ENCODE measurements at regions not wholly inside any gene's neighbourhood (a gene's known extent, or its start where the extent isn't known, plus 50 kb on each side); places are given as distances from the start of the nearest gene placed in this dataset.

DNA sequence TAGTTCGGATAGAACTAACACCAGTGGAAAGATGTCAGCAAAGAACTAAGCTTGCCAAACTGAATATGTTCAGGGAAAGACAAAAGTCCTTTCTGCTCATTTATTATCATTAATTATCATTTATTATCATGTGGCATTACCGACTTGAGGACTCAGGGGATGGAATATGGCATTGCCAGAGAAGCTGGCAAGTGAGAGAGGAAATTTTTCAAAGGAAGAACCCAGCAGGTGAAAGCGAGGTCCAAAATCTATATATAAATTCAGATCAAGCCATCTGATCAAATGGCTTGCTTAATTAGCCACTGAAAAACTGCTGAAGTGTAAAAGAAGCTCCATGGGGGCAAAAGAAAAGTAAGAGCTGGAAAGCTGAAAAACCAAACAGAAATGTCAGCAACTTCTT lies 1049.6 kb upstream of the SEMA6A start:
- Mint-ChIP-seq H3K9me3 (ENCODE audit: low read depth, unreplicated experiment) (peaks cover 3% of the 10 kb centered on the region), H3K4me1 (ENCODE audit: low read depth, unreplicated experiment) (no peaks in the 10 kb centered on the region), H3K36me3 (ENCODE audit: insufficient read depth, unreplicated experiment) (no peaks in the 10 kb centered on the region), H3K27ac (ENCODE audit: unreplicated experiment) (no peak overlapping the region), H3K4me3 (ENCODE audit: low read depth, unreplicated experiment) (no peak overlapping the region), H3K27me3 (ENCODE audit: unreplicated experiment) (no peaks in the 10 kb centered on the region)
- CTCF ChIA-PET: no interaction called here
- no TSS peak for BruUV-seq (replicated peaks)
- DNase-seq: no peak
- TF ChIP-seq, protein P1, sequence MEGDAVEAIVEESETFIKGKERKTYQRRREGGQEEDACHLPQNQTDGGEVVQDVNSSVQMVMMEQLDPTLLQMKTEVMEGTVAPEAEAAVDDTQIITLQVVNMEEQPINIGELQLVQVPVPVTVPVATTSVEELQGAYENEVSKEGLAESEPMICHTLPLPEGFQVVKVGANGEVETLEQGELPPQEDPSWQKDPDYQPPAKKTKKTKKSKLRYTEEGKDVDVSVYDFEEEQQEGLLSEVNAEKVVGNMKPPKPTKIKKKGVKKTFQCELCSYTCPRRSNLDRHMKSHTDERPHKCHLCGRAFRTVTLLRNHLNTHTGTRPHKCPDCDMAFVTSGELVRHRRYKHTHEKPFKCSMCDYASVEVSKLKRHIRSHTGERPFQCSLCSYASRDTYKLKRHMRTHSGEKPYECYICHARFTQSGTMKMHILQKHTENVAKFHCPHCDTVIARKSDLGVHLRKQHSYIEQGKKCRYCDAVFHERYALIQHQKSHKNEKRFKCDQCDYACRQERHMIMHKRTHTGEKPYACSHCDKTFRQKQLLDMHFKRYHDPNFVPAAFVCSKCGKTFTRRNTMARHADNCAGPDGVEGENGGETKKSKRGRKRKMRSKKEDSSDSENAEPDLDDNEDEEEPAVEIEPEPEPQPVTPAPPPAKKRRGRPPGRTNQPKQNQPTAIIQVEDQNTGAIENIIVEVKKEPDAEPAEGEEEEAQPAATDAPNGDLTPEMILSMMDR (IDR thresholded peaks at IDR 0.05; ENCODE audit: unreplicated experiment): no peak
- intact Hi-C loops (cut with micrococcal nuclease; ENCODE audit: unreplicated experiment): no loop called here

DNA sequence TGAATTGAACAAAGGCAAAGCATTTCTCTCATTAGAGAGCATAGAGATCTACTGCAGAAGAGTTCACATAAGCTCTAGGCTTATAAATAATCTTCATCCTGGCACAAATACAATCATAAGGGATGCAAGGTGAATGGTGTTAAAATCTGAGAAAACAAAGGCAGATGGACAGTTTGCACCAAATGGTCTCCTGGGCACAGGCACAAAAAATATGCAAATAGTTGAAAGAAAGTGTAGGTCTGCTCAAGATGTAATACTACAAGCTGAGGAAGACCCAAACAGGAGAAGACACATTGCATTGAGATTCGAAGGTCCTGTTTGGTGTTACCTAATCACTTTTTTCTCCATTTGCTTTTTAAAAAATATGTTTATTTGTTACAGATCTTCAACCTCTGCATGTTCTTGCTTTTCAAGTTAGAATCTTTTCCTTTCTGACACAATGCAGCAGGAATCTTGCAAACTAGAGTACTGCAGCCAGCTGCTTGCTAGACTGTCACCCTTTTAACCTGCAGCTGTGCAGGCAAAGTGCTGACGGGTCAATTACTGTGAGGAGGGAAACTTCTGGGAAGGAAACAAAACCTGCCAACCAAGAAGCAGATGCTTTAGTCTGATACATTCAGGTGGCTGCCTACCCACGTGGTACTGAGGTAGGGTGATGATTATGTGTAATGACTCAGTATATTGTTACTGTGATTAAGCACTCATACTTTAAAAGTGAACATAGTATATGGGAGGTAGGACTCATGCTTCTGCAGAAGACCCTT lies 1048.6 kb upstream of the SEMA6A start:
- intact Hi-C loops (cut with micrococcal nuclease; ENCODE audit: unreplicated experiment): no loop called here
- H3K9me3 Mint-ChIP-seq (ENCODE audit: low read depth, unreplicated experiment): peaks cover 8% of the 10 kb centered on the region
- TF ChIP-seq, protein P1 (IDR thresholded peaks at IDR 0.05; ENCODE audit: unreplicated experiment): no peak
- no TSS peak for BruUV-seq (replicated peaks)
- no peak overlapping the region for H3K4me3 Mint-ChIP-seq (ENCODE audit: low read depth, unreplicated experiment)
- DNase-seq: peak; percentile 2
- no peak overlapping the region for H3K27ac Mint-ChIP-seq (ENCODE audit: unreplicated experiment)
- CTCF ChIA-PET: interaction anchor here (0.6 kb wide), 1 partner anchor 754 kb away, joined by 3 read pairs; no protein-coding TSS in a partner anchor
- no peaks in the 10 kb centered on the region for H3K36me3 Mint-ChIP-seq (ENCODE audit: insufficient read depth, unreplicated experiment)
- no peaks in the 10 kb centered on the region for H3K4me1 Mint-ChIP-seq (ENCODE audit: low read depth, unreplicated experiment)
- no peaks in the 10 kb centered on the region for H3K27me3 Mint-ChIP-seq (ENCODE audit: unreplicated experiment)

DNA sequence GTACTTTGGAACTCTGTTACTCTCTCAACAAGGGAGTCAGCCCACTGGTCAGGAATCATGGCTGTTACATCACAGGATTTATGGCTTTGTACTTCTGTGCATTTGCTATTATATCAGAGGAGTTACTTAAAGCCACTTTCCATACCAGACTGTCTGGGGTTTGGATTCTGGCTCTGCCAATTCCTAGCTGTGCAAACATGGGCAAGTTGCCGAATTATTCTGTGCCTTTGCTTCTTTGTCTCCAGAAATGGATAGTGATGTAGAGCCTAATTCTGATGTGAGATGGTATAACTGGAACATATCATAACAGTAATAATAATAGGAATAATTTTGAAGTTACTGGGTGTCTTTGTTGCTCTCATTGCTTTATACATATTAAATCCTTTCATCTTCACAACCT lies 1047.3 kb upstream of the SEMA6A start:
- intact Hi-C loops (cut with micrococcal nuclease; ENCODE audit: unreplicated experiment): no loop called here

DNA sequence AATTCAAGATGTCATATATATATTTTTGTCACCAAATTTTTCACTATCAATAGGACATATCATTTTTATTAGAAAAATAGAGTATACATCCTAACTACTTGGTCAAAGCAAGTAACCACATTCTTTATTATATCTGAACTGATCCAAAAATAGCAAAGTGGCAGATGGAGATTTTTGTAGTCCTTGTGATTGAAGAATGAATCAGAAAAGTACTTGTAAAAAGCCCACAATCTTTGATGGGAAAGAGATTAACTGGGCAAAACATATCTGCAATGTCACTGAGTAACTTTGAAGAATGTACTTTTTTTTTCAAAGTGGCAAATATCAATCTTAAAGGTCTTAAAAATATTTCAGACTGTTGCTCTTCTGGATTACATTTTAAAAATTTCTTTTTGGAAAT lies 1040.6 kb upstream of the SEMA6A start:
- TF ChIP-seq, protein P1 (IDR thresholded peaks at IDR 0.05; ENCODE audit: unreplicated experiment): no peak
- H3K27ac Mint-ChIP-seq (ENCODE audit: unreplicated experiment): no peak overlapping the region

More for the DNA sequence above, 1047.3 kb upstream of the SEMA6A start:
- H3K9me3 Mint-ChIP-seq (ENCODE audit: low read depth, unreplicated experiment): peaks cover 7% of the 10 kb centered on the region
- CTCF ChIA-PET: no interaction called here
- H3K36me3 Mint-ChIP-seq (ENCODE audit: insufficient read depth, unreplicated experiment): no peaks in the 10 kb centered on the region
- no peak for DNase-seq
- H3K27ac Mint-ChIP-seq (ENCODE audit: unreplicated experiment): no peak overlapping the region
- H3K27me3 Mint-ChIP-seq (ENCODE audit: unreplicated experiment): no peaks in the 10 kb centered on the region
- H3K4me1 Mint-ChIP-seq (ENCODE audit: low read depth, unreplicated experiment): no peaks in the 10 kb centered on the region
- TF ChIP-seq, protein P1 (IDR thresholded peaks at IDR 0.05; ENCODE audit: unreplicated experiment): no peak
- no peak overlapping the region for H3K4me3 Mint-ChIP-seq (ENCODE audit: low read depth, unreplicated experiment)
- no TSS peak for BruUV-seq (replicated peaks)

More for the DNA sequence above, 1040.6 kb upstream of the SEMA6A start:
- Mint-ChIP-seq H3K4me3 (ENCODE audit: low read depth, unreplicated experiment) (no peak overlapping the region), H3K4me1 (ENCODE audit: low read depth, unreplicated experiment) (no peaks in the 10 kb centered on the region), H3K9me3 (ENCODE audit: low read depth, unreplicated experiment) (peaks cover 5% of the 10 kb centered on the region), H3K27me3 (ENCODE audit: unreplicated experiment) (no peaks in the 10 kb centered on the region), H3K36me3 (ENCODE audit: insufficient read depth, unreplicated experiment) (no peaks in the 10 kb centered on the region)
- DNase-seq: no peak
- intact Hi-C loops (cut with micrococcal nuclease; ENCODE audit: unreplicated experiment): no loop called here
- CTCF ChIA-PET: no interaction called here
- BruUV-seq (replicated peaks): no TSS peak
